RWPE2 (cell line): ENCODE measurements at regions not wholly inside any gene's neighbourhood (a gene's known extent, or its start where the extent isn't known, plus 50 kb on each side); places are given as distances from the start of the nearest gene placed in this dataset.
A peak's percentile ranks its signal among the peaks of the same experiment; 100 is the strongest.

Source experiments
- ATAC-seq: fragments of 200-7000 bp; cut with Tn5 transposase; 3 replicates; pipeline ENCODE4 v1.9.1; 2021; ENCODE audit warnings: low read depth
- DNase-seq: peaks from one replicate; pipeline ENCODE4 v3.0.0-alpha.2; 2020; ENCODE audit warnings: low spot score
- H3K27ac ChIP-seq: fragments of 450-650 bp; 2 replicates; pipeline ENCODE4 v1.5.1; 2017; ENCODE audit warnings: mild to moderate bottlenecking; ENCODE audit not compliant: poor library complexity, severe bottlenecking
- H3K27me3 ChIP-seq: fragments of 250-450 bp; sonication (Bioruptor Pico); 2 replicates; pipeline ENCODE4 v1.5.1; 2021; ENCODE audit warnings: mild to moderate bottlenecking, moderate library complexity; ENCODE audit not compliant: insufficient read depth, poor library complexity, severe bottlenecking
- H3K36me3 ChIP-seq: fragments of 250-450 bp; sonication (Bioruptor Pico); 2 replicates; pipeline ENCODE4 v1.5.1; 2020; ENCODE audit warnings: low read depth, mild to moderate bottlenecking, moderate library complexity
- H3K4me1 ChIP-seq: fragments of 250-450 bp; sonication (Bioruptor Pico); 2 replicates; pipeline ENCODE4 v1.5.1; 2021; ENCODE audit warnings: mild to moderate bottlenecking, moderate library complexity; ENCODE audit not compliant: insufficient read depth, poor library complexity, severe bottlenecking
- H3K4me3 ChIP-seq: fragments of 250-450 bp; sonication (Bioruptor Pico); 2 replicates; pipeline ENCODE4 v1.5.1; 2021; ENCODE audit warnings: mild to moderate bottlenecking, moderate library complexity; ENCODE audit not compliant: severe bottlenecking
- H3K9me3 ChIP-seq: fragments of 250-450 bp; sonication (Bioruptor Pico); 2 replicates; pipeline ENCODE4 v1.5.1; 2021; ENCODE audit warnings: mild to moderate bottlenecking, moderate library complexity; ENCODE audit not compliant: severe bottlenecking
- CTCF ChIP-seq: fragments of 450-650 bp; IDR thresholded peaks from one replicate; pipeline ENCODE4 v1.5.1; 2017; ENCODE audit warnings: mild to moderate bottlenecking, moderate library complexity; ENCODE audit not compliant: poor library complexity, severe bottlenecking

GRCh38 chr20:48052475-48052835 lies 267.2 kb upstream of the SULF2 start:
- ATAC-seq (peak; percentile 47), DNase-seq (no peak)
- Histone ChIP-seq H3K36me3 (no peaks in the 10 kb centered on the region), H3K27me3 (no peaks in the 10 kb centered on the region), H3K27ac (peak overlapping the region; percentile 47), H3K4me3 (no peak overlapping the region), H3K4me1 (peaks cover 18% of the 10 kb centered on the region), H3K9me3 (no peaks in the 10 kb centered on the region)
- TF ChIP-seq CTCF, result no peak

GRCh38 chr20:48051794-48052474 lies 266.7 kb upstream of the SULF2 start:
- no peaks in the 10 kb centered on the region for H3K36me3 ChIP-seq
- DNase-seq (peak; percentile 90), ATAC-seq (peak; percentile 93)
- no peaks in the 10 kb centered on the region for H3K9me3 ChIP-seq
- H3K4me3 ChIP-seq, result no peak overlapping the region
- no peak for TF ChIP-seq CTCF
- H3K27ac ChIP-seq, result peak overlapping the region; percentile 47
- H3K27me3 ChIP-seq, result no peaks in the 10 kb centered on the region
- H3K4me1 ChIP-seq, result peaks cover 18% of the 10 kb centered on the region

GRCh38 chr20:48049641-48050040 lies 264.4 kb upstream of the SULF2 start:
- Histone ChIP-seq H3K27ac (no peak overlapping the region), H3K27me3 (no peaks in the 10 kb centered on the region), H3K4me1 (peaks cover 18% of the 10 kb centered on the region), H3K4me3 (no peak overlapping the region), H3K9me3 (no peaks in the 10 kb centered on the region), H3K36me3 (no peaks in the 10 kb centered on the region)
- ATAC-seq, result no peak
- TF ChIP-seq CTCF, result no peak
- DNase-seq, result no peak

GRCh38 chr20:48049171-48049570 lies 263.9 kb upstream of the SULF2 start:
- Histone ChIP-seq H3K27ac (no peak overlapping the region), H3K9me3 (no peaks in the 10 kb centered on the region)
- no peak for TF ChIP-seq CTCF

GRCh38 chr20:48047447-48047846 lies 262.2 kb upstream of the SULF2 start:
- DNase-seq, result no peak
- ATAC-seq, result no peak

More at GRCh38 chr20:48049171-48049570, 263.9 kb upstream of the SULF2 start:
- peaks cover 18% of the 10 kb centered on the region for H3K4me1 ChIP-seq
- no peak overlapping the region for H3K4me3 ChIP-seq
- H3K27me3 ChIP-seq, result no peaks in the 10 kb centered on the region
- DNase-seq (no peak), ATAC-seq (no peak)
- H3K36me3 ChIP-seq, result no peaks in the 10 kb centered on the region

More at GRCh38 chr20:48047447-48047846, 262.2 kb upstream of the SULF2 start:
- H3K9me3 ChIP-seq, result no peaks in the 10 kb centered on the region
- H3K4me1 ChIP-seq, result peaks cover 11% of the 10 kb centered on the region
- TF ChIP-seq CTCF, result no peak
- no peaks in the 10 kb centered on the region for H3K36me3 ChIP-seq
- H3K27ac ChIP-seq, result no peak overlapping the region
- no peak overlapping the region for H3K4me3 ChIP-seq
- no peaks in the 10 kb centered on the region for H3K27me3 ChIP-seq
